ENCODE measurements at regions not wholly inside any gene's neighbourhood (a gene's known extent, or its start where the extent isn't known, plus 50 kb on each side); places are given as distances from the start of the nearest gene placed in this dataset.

GRCh38 chr3:17840651-17841050, 98.2 kb upstream of the TBC1D5 start:
- no peak for TF ChIP-seq CTCF (IDR thresholded peaks at IDR 0.05; ENCODE audit: insufficient read depth, missing control alignments)
- DNase-seq (ENCODE audit: insufficient read length, low spot score) (no peak), FAIRE-seq (no peak)

DNA sequence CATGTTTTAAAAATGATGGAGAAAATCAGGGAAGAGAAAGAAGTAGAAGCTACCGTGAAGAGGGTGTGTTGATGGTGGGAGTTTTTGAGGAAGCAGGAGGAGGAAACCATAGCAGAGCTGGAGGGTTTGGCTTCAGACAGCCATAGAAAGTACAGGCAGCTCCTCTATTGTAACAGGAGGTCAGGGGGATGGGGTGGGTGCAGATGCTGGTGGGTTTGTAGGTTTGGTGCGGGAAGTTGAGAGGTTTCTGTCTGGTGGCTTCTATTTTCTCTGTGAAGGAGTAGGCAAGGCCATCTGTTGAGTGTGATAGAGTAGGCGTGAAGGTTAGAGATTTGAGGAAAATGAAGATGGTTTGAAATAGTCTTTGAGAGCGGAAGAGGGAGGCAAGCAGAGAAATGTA, 97.7 kb upstream of the TBC1D5 start:
- FAIRE-seq, result no peak
- DNase-seq (ENCODE audit: insufficient read length, low spot score), result no peak
- TF ChIP-seq CTCF (IDR thresholded peaks at IDR 0.05; ENCODE audit: insufficient read depth, missing control alignments), result no peak

- FAIRE-seq (no peak), DNase-seq (ENCODE audit: insufficient read length, low spot score) (no peak)
- no peak for TF ChIP-seq CTCF (IDR thresholded peaks at IDR 0.05; ENCODE audit: insufficient read depth, missing control alignments)
Observed at GRCh38 chr3:17836919-17837318, 94.5 kb upstream of the TBC1D5 start.

GRCh38 chr3:17836092-17836491, 93.7 kb upstream of the TBC1D5 start:
- DNase-seq (ENCODE audit: insufficient read length, low spot score) (no peak), FAIRE-seq (no peak)
- no peak for TF ChIP-seq CTCF (IDR thresholded peaks at IDR 0.05; ENCODE audit: insufficient read depth, missing control alignments)

DNA sequence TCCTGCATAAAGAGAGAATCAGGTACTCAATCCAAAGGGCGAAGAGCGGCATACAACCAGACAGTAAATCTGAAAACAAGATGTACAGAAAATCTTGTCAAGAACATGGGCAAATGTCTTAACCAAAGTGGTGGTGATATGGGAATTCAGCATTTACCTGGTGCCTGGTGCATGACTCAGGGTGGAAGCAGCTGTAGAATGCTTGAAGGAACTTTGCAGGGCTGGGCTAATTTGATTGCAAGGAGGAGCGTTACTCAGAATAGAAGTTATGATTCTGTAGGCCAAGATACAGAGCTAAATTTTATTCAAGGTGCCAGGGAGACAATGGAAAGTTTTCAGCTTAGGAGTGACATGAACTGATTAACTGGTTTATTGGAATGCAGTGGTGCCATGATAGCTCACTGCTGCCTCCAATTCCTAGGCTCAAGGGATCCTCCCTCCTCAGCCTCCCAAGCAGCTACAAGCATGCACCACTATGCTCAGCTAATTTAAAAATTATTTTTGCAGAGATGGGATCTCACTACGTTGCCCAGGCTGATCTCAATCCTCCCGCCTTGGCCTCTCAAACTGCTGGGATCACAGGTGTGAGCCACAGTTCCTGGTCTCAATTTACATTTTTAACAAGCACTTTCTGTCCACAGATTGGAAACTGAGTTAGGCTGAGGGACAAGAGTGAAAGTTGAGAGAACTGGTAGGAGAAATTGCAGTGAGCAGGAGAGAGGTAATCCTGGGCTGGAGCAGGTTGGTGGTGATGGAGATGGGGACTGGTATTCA, 91.5 kb upstream of the TBC1D5 start:
- FAIRE-seq (no peak), DNase-seq (ENCODE audit: insufficient read length, low spot score) (no peak)
- no peak for TF ChIP-seq CTCF (IDR thresholded peaks at IDR 0.05; ENCODE audit: insufficient read depth, missing control alignments)

GRCh38 chr3:17832016-17832415, 89.6 kb upstream of the TBC1D5 start:
- FAIRE-seq (no peak), DNase-seq (ENCODE audit: insufficient read length, low spot score) (no peak)
- TF ChIP-seq CTCF (IDR thresholded peaks at IDR 0.05; ENCODE audit: insufficient read depth, missing control alignments), result no peak

DNA sequence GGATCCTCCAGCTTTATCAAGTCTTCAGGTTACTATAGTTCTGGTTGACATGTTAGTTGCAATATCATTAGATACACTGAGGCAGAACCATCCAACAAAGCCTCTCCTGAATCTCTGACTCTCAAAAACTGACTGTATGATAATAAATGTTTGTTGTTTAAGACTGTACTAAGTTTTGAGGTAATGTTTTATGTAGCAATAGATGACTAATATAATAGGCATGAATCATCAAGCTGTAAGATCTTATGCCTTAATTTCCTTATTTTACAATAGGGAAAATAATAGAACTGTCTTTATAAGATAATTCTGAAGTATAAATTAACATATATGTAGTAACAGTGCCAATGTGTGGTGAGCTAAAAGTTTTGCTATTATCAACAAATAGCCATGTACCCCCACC, 88.9 kb upstream of the TBC1D5 start:
- FAIRE-seq (no peak), DNase-seq (ENCODE audit: insufficient read length, low spot score) (no peak)
- TF ChIP-seq CTCF (IDR thresholded peaks at IDR 0.05; ENCODE audit: insufficient read depth, missing control alignments), result no peak

Measured in D721Med (cell line).